Mucosa of descending colon (tissue), 3 donors: ENCODE measurements at regions not wholly inside any gene's neighbourhood (a gene's known extent, or its start where the extent isn't known, plus 50 kb on each side); places are given as distances from the start of the nearest gene placed in this dataset.

Source experiments
- ATAC-seq: fragments of 200-7000 bp; cut with Tn5 transposase; one replicate; pipeline ENCODE4 v1.9.1; 2020; ENCODE audit warnings: mild to moderate bottlenecking, moderate library complexity
- DNase-seq, 3 donors: peaks; one replicate each; pipeline ENCODE4 v3.0.0-alpha.2; 2020
- H3K36me3 ChIP-seq: fragments of 200-600 bp; one replicate; pipeline ENCODE4 v1.8.0; 2021; ENCODE audit warnings: low read depth, mild to moderate bottlenecking
- H3K4me1 ChIP-seq: fragments of 200-600 bp; one replicate; pipeline ENCODE4 v1.8.0; 2021; ENCODE audit warnings: low read depth, mild to moderate bottlenecking
- H3K4me3 ChIP-seq: fragments of 200-600 bp; one replicate; pipeline ENCODE4 v1.8.0; 2021; ENCODE audit warnings: mild to moderate bottlenecking
- H3K9me3 ChIP-seq: fragments of 200-600 bp; one replicate; pipeline ENCODE4 v1.8.0; 2021; ENCODE audit warnings: mild to moderate bottlenecking
- intact Hi-C, 2 donors: fragments of 100-400 bp; cut with DNase I in 1 of 2; cut with micrococcal nuclease in 1 of 2; formaldehyde crosslinking; loops; one replicate each; pipeline versions ENCODE4 v1.11.0 to v1.11.1; 2022; cut with DNase I, micrococcal nuclease
- TF ChIP-seq, protein P1 (sequence below): fragments of 200-600 bp; IDR thresholded peaks from one replicate; pipeline ENCODE4 v1.8.0; 2022; ENCODE audit warnings: antibody characterized with exemption, mild to moderate bottlenecking
- donor health status: DM: no; HTN: no; CAD: no; lungs with moderate emphysema.
- donor health status: DM: no; HTN: no; CAD: no.
- donor health status: DM: no; HTN: yes; CAD: no.

DNA sequence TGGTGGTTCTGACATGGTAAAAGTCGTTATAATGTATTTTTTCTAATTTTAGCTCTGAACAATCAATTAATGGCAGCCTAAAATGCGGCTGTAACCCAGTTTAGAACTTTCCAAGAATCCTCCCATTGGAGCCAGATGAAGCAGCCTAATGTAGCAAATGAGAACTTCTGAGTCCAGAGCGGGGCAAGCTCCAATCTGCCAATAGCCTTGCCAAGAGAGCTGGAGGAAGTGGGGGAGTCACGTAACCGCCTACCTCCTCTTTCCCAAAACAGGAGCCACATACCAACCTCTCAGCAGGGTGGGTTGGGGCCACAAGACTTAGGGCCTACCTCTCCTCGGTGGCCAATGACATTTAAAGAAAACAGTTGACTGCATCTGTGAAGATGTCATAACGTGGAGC, 230.6 kb downstream of the SOD2 start:
- intact Hi-C loops = no loop called here
- ATAC-seq (no peak), DNase-seq (no peak)
- TF ChIP-seq, protein P1, sequence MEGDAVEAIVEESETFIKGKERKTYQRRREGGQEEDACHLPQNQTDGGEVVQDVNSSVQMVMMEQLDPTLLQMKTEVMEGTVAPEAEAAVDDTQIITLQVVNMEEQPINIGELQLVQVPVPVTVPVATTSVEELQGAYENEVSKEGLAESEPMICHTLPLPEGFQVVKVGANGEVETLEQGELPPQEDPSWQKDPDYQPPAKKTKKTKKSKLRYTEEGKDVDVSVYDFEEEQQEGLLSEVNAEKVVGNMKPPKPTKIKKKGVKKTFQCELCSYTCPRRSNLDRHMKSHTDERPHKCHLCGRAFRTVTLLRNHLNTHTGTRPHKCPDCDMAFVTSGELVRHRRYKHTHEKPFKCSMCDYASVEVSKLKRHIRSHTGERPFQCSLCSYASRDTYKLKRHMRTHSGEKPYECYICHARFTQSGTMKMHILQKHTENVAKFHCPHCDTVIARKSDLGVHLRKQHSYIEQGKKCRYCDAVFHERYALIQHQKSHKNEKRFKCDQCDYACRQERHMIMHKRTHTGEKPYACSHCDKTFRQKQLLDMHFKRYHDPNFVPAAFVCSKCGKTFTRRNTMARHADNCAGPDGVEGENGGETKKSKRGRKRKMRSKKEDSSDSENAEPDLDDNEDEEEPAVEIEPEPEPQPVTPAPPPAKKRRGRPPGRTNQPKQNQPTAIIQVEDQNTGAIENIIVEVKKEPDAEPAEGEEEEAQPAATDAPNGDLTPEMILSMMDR = no peak
- H3K4me3 ChIP-seq = no peak overlapping the region
- H3K36me3 ChIP-seq = no peaks in the 10 kb centered on the region
- no peaks in the 10 kb centered on the region for H3K4me1 ChIP-seq
- H3K9me3 ChIP-seq = no peaks in the 10 kb centered on the region

DNA sequence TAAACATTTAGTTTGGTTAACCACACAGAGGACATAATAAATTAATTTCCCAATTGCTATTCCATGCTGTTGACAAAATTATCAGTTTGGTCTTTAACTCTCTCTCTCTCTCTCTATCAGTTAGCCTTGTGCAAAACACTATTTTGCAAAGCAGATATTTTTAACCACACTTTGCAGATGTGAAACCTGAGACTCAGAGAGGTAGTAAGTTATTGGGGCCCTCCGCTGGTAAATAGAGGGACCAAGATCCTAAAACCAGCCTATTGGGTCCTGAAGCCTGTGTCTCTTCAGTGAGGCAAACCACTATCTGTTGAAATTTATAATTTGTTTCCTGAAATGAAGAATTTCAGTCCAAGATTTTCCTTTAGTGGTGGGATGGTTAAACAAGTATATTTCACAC, 231.0 kb downstream of the SOD2 start:
- Histone ChIP-seq H3K4me1 (no peaks in the 10 kb centered on the region), H3K36me3 (no peaks in the 10 kb centered on the region), H3K4me3 (no peak overlapping the region), H3K9me3 (no peaks in the 10 kb centered on the region)
- TF ChIP-seq, protein P1 = no peak
- ATAC-seq = no peak
- DNase-seq = no peak
- intact Hi-C loops = no loop called here

DNA sequence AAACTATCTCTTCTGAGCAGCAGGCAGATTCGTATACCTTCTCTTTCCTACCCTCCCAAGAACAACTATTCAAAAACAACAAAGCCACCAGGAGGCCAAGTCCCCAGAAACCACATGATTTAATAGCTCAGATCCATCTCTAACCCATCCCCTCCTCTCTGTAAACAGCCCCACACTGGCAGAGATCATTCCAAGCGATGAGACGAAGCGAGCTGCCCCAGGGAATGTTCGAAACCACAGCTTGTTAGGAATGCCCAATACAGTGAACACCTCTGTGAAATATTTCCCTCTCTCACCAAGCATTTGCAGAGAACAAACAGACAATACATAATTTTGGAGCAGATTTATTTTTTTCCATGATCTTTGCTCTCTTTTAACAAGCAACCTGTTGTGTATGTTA, 231.8 kb downstream of the SOD2 start:
- DNase-seq (no peak), ATAC-seq (no peak)
- TF ChIP-seq, protein P1 = no peak
- intact Hi-C loops = no loop called here
- no peak overlapping the region for H3K4me3 ChIP-seq
- no peaks in the 10 kb centered on the region for H3K9me3 ChIP-seq
- no peaks in the 10 kb centered on the region for H3K36me3 ChIP-seq
- H3K4me1 ChIP-seq = no peaks in the 10 kb centered on the region

DNA sequence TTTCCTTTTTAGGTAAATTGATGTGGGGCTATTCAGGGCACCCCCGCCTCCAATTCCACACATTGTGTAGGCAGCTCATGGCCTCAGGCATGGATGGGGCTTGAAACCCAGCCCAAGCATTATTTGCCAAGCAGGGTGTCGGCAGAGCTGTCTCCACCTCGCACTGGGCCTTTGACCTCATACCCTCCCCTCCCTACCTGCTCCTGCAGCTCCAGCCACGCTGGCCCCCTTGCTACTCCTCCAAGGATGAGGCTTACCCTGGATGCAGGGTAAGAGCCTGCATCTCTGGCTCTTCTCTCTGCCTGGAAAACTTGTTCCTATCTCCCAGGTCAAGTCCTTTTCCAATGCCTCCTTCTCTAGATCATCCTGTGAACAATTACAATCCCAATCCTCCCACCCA, 232.6 kb downstream of the SOD2 start:
- intact Hi-C loops = no loop called here
- ATAC-seq = no peak
- H3K4me1 ChIP-seq = no peaks in the 10 kb centered on the region

DNA sequence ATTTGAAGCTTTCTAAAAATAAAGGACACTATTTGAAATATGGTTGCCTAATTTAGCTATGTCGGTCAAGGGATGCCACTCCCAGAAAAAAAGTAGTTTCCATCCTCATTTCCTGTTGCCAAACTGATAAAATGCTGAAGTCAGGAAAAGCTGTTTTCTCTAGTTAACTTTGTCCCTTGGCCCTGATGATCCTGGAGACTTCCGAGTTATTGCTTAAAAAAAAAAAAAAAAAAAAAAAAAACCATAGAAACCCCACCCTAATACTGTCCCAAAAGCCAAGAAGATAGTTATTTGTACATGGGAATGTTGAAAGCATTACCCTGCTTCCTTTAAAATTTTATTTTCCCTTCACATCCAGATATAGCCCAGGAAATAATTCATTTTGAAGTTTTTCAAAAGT, 236.7 kb downstream of the SOD2 start:
- ATAC-seq = no peak
- H3K9me3 ChIP-seq = no peaks in the 10 kb centered on the region
- H3K4me1 ChIP-seq = no peaks in the 10 kb centered on the region
- H3K4me3 ChIP-seq = no peak overlapping the region
- DNase-seq = no peak
- TF ChIP-seq, protein P1 = no peak
- intact Hi-C loops = no loop called here
- no peaks in the 10 kb centered on the region for H3K36me3 ChIP-seq

More for the DNA sequence above, 232.6 kb downstream of the SOD2 start:
- DNase-seq = no peak
- TF ChIP-seq, protein P1 = no peak
- no peaks in the 10 kb centered on the region for H3K9me3 ChIP-seq
- no peak overlapping the region for H3K4me3 ChIP-seq
- no peaks in the 10 kb centered on the region for H3K36me3 ChIP-seq

DNA sequence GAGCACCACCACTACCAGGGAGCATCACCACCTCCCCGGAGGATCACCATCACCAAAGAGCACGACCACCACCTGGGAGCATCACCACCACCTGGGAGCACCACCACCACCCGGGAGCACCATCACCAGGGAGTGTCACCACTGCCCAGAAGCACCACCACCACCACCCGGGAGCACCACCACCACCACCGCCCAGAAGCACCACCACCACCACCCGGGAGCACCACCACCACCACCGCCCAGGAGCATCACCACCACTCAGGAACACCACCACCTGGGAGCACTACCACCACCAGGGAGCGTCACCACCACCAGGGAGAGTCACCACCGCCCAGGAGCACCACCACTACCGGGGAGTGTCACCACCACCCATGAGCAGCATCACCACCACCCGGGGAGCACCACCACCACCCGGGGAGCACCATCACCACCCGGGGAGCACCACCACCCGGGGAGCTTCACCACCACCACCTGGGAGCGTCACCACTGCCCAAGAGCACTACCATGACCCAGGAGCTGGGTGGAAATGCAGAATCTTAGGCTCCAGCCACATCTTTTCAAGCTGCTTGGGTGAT, 237.3 kb downstream of the SOD2 start:
- TF ChIP-seq, protein P1 = no peak
- no peak for ATAC-seq
- Histone ChIP-seq H3K36me3 (no peaks in the 10 kb centered on the region), H3K4me3 (no peak overlapping the region), H3K9me3 (no peaks in the 10 kb centered on the region), H3K4me1 (no peaks in the 10 kb centered on the region)
- DNase-seq = no peak
- intact Hi-C loops = no loop called here
